H54 (cell line): ENCODE measurements at regions not wholly inside any gene's neighbourhood (a gene's known extent, or its start where the extent isn't known, plus 50 kb on each side); places are given as distances from the start of the nearest gene placed in this dataset.
"Not testable (repeated sequence)": the region's sequence is repeated elsewhere in the genome, so short reads cannot be mapped to it uniquely, and the experiment has no call there.

Source experiments
- DNase-seq: peaks from one replicate; pipeline ENCODE4 v3.0.0; 2011; ENCODE audit warnings: low spot score, mixed read lengths; ENCODE audit not compliant: insufficient read length
- FAIRE-seq: peaks from 3 replicates; lab custom pipeline; 2011; peaks lifted over from hg19 to GRCh38; lab: Jason Lieb, UNC
- POLR2A ChIP-seq: IDR thresholded peaks from 2 replicates; pipeline ENCODE4 v1.6.1; 2011; ENCODE audit warnings: low read depth, mild to moderate bottlenecking, low read length

DNA sequence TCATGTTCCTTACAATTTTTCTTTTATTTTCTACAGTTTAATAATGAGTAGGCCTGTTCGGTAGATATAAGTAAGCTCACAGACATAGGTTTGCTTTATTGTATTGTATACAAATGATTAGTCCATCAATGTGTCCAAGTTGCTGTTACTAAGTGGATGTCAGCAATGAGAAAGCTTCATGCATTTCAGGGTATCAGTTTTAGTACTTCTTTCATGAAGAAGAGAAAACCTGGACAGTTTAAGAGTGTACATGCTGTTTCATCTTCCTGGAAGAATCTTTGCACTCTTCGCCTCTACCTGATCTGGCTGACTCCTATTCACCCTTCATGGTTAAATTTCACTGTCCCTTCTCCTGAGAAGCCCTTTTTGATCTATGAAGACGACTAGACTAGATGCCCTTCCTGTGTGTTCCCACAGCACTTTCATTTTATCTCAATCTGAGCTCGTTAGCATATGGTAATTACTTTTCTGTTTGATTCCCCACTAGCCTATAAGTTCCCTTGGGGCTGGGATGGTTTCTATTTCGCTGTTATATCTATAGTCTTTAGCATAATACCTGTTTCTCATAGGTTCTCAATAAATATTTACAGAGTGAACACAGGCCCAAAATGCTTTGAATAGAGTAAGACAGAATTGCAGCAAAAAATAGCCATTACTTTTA, 70.7 kb downstream of the CETN3 start:
- FAIRE-seq, result no peak
- no peak for TF ChIP-seq POLR2A

DNA sequence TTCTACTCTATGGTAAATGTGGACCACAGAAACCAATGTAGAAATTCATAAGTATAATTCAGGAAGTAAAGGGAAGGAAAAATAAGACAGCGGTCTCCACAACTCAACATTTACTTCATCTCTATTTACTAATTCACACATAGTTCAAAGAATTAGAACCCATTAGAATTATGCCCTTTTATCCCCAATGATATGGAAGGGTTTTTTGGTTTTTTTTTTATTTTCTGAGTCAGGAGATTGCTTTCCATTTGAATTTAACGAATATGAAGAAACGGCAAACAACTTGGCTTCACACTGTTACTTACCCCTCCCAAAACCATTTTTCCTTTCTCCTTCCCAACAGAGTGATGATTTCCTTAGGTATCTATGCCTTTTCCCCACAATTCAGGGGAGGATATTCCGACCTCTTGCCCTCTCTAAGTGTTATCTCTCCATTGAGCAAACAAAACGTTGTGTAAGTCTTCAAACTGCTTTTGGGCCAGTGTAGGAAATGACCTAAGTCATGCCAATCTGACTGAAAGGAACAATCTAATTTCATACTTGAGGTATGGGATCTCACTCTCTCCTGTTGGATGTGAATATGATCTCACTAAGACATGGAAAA, 72.0 kb downstream of the CETN3 start:
- DNase-seq (no peak), FAIRE-seq (no peak)
- no peak for TF ChIP-seq POLR2A

More for the DNA sequence above, 70.7 kb downstream of the CETN3 start:
- DNase-seq, result no peak

DNA sequence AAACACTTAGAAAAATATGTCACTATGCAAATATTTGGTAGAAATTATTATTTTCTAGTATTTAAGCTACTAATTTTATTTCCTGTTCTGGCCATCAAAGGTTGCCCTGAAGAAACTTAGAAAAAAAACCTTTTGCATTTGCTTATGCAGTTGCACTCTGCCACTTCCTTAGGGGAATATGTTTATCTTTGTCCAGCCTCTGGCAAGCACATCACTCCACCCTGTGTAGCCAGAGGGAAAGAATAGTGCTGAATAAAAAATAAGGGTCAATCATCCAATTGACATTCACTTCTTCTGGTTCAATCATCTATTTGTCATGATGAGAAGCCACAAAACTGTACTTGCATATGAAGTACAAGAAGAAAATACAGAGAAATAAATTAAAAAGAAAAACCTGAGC, 72.8 kb downstream of the CETN3 start:
- no peak for TF ChIP-seq POLR2A
- no peak for FAIRE-seq
- DNase-seq, result no peak

DNA sequence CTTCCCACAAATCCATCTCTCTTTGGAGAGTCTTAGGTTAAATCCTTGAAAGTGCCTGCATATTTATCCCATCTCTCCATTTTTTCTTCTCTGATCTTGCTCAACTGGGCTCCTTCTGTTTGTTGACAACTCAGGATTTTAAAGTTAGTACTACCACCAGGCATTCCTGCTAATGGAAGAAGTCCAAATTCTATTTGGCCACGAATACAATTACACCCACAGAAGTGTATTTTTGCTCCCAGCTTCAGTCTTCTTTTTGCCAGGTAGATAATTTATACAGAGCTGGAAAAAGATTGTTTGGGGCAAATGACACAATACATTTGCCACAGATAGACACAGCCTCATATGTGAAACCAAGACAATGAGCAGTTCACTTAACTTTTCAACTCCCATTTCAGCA, 74.8 kb downstream of the CETN3 start:
- no peak for TF ChIP-seq POLR2A
- DNase-seq (no peak), FAIRE-seq (no peak)

DNA sequence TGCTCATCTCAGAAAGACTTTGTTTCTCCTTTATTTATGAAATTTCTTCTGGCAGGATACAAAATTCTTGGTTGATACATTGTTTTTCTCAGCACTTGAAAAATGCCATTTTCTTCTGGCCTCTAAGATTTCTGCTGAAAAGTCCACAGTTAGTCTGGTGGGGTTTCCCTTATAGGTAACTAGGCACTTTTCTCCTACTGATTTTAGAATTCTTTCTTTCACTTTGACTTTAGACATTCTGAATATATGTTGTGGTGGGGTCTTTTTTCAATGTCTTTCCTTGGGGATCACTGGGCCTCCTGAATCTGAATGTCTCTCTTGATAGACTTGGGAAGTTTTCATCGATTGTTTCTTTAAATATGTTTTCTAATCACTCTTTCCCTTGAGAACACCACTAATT, 79.6 kb downstream of the CETN3 start:
- no peak for TF ChIP-seq POLR2A
- DNase-seq (no peak), FAIRE-seq (no peak)

DNA sequence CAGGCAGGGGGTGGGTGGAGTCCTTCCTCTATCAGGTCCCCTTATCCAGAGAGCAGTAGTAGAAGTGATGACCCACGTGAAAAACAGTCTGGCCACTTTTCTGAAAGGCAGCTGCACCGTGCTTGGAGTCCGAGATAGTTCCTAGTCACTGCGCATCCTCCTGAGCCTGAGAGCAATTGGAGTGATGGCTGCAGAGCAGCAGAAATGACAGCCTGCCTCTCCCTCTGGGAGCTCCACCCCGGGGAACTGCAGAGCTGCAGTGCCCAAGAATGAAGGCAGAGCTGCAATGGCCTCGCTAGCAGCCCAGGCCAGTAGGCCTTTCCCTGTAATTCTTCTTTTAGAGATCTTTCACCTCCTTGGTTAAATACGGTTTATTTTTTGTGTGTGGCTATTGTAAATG, 82.6 kb downstream of the CETN3 start:
- DNase-seq (no peak), FAIRE-seq (no peak)
- TF ChIP-seq POLR2A, result no peak

DNA sequence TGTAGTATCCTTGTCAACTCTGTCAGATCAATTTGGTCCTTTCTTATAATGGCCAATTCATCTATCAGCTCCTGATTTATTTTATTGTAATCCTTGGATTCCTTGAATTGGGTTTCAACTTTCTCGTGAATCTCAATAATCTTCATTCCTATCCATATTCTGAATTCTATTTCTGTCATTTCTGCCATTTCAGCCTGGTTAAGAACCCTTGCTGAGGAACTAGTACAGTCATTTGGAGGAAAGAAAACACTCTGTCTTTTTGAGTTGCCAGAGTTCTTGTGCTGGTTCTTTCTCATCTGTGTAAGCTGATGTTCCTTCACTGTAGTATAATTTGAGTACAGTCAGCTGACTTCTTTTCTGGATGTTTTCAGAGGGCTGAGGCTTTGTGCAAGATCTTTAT, 84.5 kb downstream of the CETN3 start:
- no peak for DNase-seq
- FAIRE-seq, result no peak
- no peak for TF ChIP-seq POLR2A

DNA sequence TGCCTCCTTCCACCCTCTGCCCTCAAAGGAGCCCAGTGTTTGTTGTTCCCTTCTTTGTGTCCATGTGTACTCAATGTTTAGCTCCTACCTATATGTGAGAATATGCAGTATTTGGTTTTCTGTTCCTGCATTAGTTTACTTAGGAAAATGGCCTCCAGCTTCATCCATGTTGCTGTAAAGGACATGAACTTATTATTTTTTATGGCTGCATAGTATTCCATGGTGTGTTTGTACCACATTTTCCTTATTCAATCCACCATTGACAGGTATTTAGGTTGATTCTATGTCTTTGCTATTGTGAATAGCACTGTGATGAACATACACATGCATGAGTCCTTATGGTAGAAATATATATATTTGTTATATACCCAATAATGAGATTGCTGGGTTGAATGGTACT, 89.2 kb downstream of the CETN3 start:
- not testable (repeated sequence) for FAIRE-seq, DNase-seq

DNA sequence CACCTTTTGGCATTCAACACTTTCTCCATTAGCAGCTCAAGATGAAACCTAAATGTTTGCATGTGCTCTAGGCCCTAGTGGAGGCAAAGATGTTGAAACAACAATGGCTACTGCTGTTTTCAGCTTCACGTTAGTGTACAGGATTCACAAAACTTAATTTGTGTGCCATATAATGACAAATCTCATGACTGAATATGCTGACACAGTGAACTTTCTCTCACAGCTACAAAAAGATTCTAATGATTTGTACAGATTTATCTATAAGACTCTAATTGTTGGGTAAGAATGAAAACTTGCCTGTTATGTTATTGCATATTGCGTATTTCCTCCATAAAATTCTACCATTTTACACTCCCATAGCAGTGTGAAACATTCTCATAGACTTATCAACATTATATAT, 97.5 kb downstream of the CETN3 start:
- FAIRE-seq (no peak), DNase-seq (no peak)
- no peak for TF ChIP-seq POLR2A

DNA sequence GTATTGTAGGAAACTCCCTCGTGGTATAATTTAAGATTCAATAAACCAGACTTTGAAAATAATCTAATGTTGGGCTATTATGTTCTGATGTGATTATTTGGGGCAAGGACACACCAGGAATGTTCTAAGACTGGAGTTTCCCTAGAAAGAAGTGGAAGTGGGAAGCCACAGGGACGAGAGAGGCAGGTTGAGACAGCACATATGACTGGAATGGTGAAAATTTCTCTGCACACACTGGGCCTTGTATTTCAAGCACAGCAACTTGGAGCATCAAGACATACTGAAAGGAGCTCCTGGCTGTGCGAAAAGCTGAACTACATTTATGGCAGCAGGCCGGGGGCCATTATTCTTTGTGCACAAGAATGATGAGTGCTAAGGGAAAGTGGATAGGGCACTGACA, 98.2 kb downstream of the CETN3 start:
- DNase-seq (no peak), FAIRE-seq (no peak)
- no peak for TF ChIP-seq POLR2A

DNA sequence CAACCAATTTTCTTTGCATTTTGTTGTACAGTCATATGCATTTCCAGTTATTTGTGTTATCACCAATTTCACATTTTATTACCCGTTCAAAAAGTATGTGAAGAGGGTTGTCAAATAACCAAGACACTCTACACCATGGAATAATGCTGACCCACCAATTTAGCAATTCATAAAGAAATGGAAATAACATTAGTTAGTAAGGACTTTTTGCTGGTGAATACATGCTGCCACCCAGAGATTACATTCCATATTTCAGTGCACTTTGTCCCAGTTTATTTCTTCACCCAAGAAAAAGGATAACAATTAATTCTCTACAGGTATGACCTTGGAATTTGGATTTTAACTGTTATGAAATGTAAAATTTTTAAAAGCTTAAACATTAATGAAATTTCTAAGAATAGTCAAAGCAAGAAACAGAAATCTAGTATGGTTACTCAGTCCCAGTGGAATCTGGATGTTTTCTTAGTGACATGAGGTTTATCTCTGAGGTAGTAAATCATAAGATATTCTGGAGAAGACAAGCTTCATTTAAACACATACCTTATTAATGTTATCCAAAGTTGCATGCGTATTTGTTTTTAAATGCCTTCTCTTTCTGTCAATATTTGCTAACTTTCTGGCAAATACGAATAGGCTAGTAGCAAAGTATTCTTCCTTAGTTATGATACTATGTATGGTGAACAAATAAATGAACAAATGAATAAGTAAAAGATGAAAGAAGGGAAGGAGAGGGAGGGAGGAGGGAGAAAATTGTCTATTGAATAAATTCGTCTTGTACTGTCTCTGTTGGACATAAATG, 100.6 kb downstream of the CETN3 start:
- DNase-seq (no peak), FAIRE-seq (no peak)
- no peak for TF ChIP-seq POLR2A

DNA sequence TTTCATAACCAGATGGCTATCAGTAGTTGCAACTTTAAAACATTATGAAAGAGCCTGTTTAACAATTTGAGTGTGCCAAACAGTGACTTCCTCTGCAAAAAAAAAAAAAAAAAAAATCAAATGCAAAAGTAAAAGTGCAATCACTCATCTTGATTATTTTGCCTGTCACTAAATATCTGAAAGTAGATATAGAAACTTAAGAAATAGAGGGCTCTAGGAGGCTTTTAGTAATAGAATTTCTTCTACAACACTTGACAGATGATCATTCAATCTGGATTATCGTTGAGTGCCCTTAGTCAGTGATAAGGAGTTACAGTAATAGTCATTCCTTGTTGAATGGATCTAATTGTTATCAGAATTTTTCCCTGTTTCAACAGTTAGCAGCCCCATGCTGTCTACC, 101.8 kb downstream of the CETN3 start:
- no peak for TF ChIP-seq POLR2A
- DNase-seq, result no peak
- FAIRE-seq, result no peak

DNA sequence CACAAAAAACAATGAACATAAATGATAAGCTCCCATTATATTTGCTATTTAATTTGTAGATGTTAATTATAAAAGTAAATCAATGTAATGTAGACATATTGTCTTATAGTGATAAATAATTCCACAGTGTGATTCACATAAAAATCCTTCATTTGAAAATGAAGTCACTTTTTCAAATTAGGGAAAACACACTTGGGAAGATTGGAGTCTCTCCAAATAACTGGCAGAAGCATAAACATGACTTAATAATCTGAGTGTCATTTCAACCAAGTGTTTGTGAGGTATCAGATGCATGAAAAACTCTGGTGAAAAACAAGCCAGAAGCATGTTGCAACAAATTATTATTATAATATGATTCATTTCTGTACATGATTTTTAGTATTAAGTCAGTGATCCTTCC, 102.2 kb downstream of the CETN3 start:
- no peak for DNase-seq
- no peak for TF ChIP-seq POLR2A

DNA sequence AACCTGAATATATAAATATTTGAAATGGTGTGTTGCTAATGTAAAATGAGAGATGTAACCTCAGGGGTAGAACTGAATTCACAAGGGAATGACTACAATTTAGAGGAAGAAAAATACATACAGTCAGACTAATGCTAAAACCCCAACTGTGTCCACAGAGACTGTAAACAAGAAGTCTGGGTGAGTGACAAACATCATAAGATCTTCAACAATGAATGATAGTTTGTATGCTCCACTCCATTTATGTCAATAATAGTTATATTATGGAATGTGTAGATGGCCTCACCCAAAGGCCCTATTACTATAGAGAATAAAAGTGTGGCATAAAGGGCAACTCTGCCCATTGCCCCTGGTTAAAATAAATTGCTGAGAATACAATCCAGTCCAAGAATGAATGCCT, 102.9 kb downstream of the CETN3 start:
- DNase-seq (no peak), FAIRE-seq (no peak)
- TF ChIP-seq POLR2A, result no peak

More for the DNA sequence above, 102.2 kb downstream of the CETN3 start:
- no peak for FAIRE-seq

DNA sequence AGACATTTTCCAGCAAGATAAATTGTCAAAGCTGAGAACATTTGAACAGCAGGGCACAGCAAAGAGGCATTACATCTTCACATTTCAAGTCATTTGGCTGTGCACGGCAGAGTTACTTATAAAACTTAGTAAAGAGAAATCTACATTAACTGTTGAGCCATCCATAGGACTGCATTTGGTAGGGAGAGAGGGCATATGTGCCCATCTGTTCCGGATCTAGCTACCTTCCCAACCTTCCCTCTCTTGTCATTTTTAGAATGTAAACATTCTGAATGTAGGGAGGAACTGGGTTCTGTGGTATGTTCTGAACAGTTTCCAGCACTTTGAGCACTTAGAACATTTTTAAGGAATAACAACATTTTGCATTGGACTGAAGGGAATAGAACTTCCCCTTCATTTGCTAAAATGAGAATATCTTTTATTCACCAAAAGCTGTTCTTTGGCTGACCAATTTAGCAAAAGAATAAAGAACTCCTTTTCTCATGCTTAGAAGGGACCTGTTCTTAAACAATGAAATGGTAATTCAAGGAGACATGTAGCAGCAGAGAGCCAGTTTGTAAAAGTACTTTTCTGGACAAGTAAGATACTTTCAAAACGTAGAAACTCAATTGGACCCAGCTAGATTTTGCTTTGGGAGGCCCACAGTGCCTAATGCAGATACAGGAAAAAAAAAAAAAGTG, 104.4 kb downstream of the CETN3 start:
- FAIRE-seq (no peak), DNase-seq (no peak)
- TF ChIP-seq POLR2A, result no peak
